SK-N-SH (cell line): ENCODE measurements at regions not wholly inside any gene's neighbourhood (a gene's known extent, or its start where the extent isn't known, plus 50 kb on each side); places are given as distances from the start of the nearest gene placed in this dataset.

Experiments
- CHD2 ChIP-seq: fragments of 150-350 bp; IDR thresholded peaks from 2 replicates; pipeline ENCODE4 v1.6.1; 2018; ENCODE audit warnings: low read length; ENCODE audit not compliant: partially characterized antibody
- CTCF ChIP-seq: fragments of 200-600 bp; sonication (generic); IDR thresholded peaks from 2 replicates; pipeline ENCODE4 v1.6.1; 2017; ENCODE audit warnings: antibody characterized with exemption, mild to moderate bottlenecking, moderate library complexity
- ELF1 ChIP-seq: IDR thresholded peaks from 2 replicates; pipeline ENCODE4 v1.4.0; 2012
- EZH2phosphoT487 ChIP-seq: fragments of 200-600 bp; sonication (generic); IDR thresholded peaks from 2 replicates; pipeline ENCODE4 v1.6.1; 2017; ENCODE audit warnings: low read depth, mixed run types, mild to moderate bottlenecking, antibody characterized with exemption, moderate library complexity, borderline replicate concordance
- FOSL2 ChIP-seq: IDR thresholded peaks from 2 replicates; pipeline ENCODE4 v1.4.0; 2012; ENCODE audit warnings: low read depth, mild to moderate bottlenecking, moderate library complexity, borderline replicate concordance
- MXI1 ChIP-seq: IDR thresholded peaks from 2 replicates; pipeline ENCODE4 v1.6.1; 2012; ENCODE audit warnings: mild to moderate bottlenecking, low read depth, low read length, improper control_type of control experiment
- NFIC ChIP-seq: IDR thresholded peaks from 2 replicates; pipeline ENCODE4 v1.4.0; 2012; ENCODE audit warnings: borderline replicate concordance
- NRF1 ChIP-seq: IDR thresholded peaks from 2 replicates; pipeline ENCODE4 v1.6.1; 2012; ENCODE audit warnings: low read depth, mild to moderate bottlenecking, low read length
- POLR2AphosphoS5 ChIP-seq: IDR thresholded peaks from 2 replicates; pipeline ENCODE4 v1.6.1; 2012; ENCODE audit warnings: low read depth, low read length
- REST ChIP-seq: IDR thresholded peaks from 2 replicates; pipeline ENCODE4 v1.6.1; 2012; ENCODE audit warnings: mild to moderate bottlenecking, low read depth, low read length, moderate library complexity
- RXRA ChIP-seq: IDR thresholded peaks from 2 replicates; pipeline ENCODE4 v1.4.0; 2012; ENCODE audit warnings: low read depth, mild to moderate bottlenecking, borderline replicate concordance
- TEAD4 ChIP-seq: IDR thresholded peaks from 2 replicates; pipeline ENCODE4 v1.4.0; 2012; ENCODE audit warnings: mild to moderate bottlenecking, borderline replicate concordance; ENCODE audit not compliant: insufficient read depth
- TF ChIP-seq, protein P1 (sequence below): fragments of 150-350 bp; IDR thresholded peaks from 2 replicates; pipeline ENCODE4 v1.6.1; 2016; ENCODE audit warnings: mild to moderate bottlenecking, low read depth, low read length
- TF ChIP-seq, protein P2 (sequence below): IDR thresholded peaks from 2 replicates; pipeline ENCODE4 v1.4.0; 2012; ENCODE audit warnings: low read depth

GRCh38 chr18:35818353-35818667, 154.2 kb upstream of the RMP24 start:
- TF ChIP-seq CTCF (no peak), NFIC (no peak), CHD2 (no peak), MXI1 (no peak), REST (no peak), NRF1 (no peak), EZH2phosphoT487 (no peak), ELF1 (no peak), FOSL2 (no peak), TEAD4 (no peak), RXRA (no peak), POLR2AphosphoS5 (no peak)
- TF ChIP-seq, protein P1, sequence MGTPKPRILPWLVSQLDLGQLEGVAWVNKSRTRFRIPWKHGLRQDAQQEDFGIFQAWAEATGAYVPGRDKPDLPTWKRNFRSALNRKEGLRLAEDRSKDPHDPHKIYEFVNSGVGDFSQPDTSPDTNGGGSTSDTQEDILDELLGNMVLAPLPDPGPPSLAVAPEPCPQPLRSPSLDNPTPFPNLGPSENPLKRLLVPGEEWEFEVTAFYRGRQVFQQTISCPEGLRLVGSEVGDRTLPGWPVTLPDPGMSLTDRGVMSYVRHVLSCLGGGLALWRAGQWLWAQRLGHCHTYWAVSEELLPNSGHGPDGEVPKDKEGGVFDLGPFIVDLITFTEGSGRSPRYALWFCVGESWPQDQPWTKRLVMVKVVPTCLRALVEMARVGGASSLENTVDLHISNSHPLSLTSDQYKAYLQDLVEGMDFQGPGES = no peak
- TF ChIP-seq, protein P2, sequence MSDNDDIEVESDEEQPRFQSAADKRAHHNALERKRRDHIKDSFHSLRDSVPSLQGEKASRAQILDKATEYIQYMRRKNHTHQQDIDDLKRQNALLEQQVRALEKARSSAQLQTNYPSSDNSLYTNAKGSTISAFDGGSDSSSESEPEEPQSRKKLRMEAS = no peak
